GM21381 (cell line): ENCODE measurements at regions not wholly inside any gene's neighbourhood (a gene's known extent, or its start where the extent isn't known, plus 50 kb on each side); places are given as distances from the start of the nearest gene placed in this dataset.

ENCODE experiments used
- ATAC-seq: cut with Tn5 transposase; IDR thresholded peaks from one replicate; pipeline ENCODE4 v1.9.1; 2021; ENCODE audit warnings: mild to moderate bottlenecking, moderate library complexity; ENCODE audit not compliant: unreplicated experiment

- ATAC-seq: no peak
Observed at GRCh38 chr11:19597876-19598275, 114.8 kb upstream of the NAV2 start.

GRCh38 chr11:19597206-19597605 lies 115.4 kb upstream of the NAV2 start:
- no peak for ATAC-seq

- ATAC-seq: no peak
Observed at GRCh38 chr11:19595840-19596751, 116.5 kb upstream of the NAV2 start.

GRCh38 chr11:19595499-19595839 lies 117.2 kb upstream of the NAV2 start:
- no peak for ATAC-seq

GRCh38 chr11:19594326-19594725 lies 118.3 kb upstream of the NAV2 start:
- ATAC-seq: no peak

GRCh38 chr11:19592842-19593241 lies 119.8 kb upstream of the NAV2 start:
- no peak for ATAC-seq

GRCh38 chr11:19589567-19590260 lies 122.9 kb upstream of the NAV2 start:
- no peak for ATAC-seq

GRCh38 chr11:19587979-19588378 lies 124.7 kb upstream of the NAV2 start:
- ATAC-seq: no peak

GRCh38 chr11:19580646-19581045 lies 132.0 kb upstream of the NAV2 start:
- no peak for ATAC-seq

GRCh38 chr11:19579957-19580356 lies 132.7 kb upstream of the NAV2 start:
- no peak for ATAC-seq

GRCh38 chr11:19578871-19579270 lies 133.8 kb upstream of the NAV2 start:
- no peak for ATAC-seq

- ATAC-seq: no peak
Observed at GRCh38 chr11:19577976-19578619, 134.5 kb upstream of the NAV2 start.

- no peak for ATAC-seq
Observed at GRCh38 chr11:19577391-19577975, 135.2 kb upstream of the NAV2 start.

- no peak for ATAC-seq
Observed at GRCh38 chr11:19576903-19577302, 135.7 kb upstream of the NAV2 start.

- ATAC-seq: no peak
Observed at GRCh38 chr11:19576054-19576453, 136.6 kb upstream of the NAV2 start.

GRCh38 chr11:19574916-19575315 lies 137.7 kb upstream of the NAV2 start:
- ATAC-seq: no peak

- no peak for ATAC-seq
Observed at GRCh38 chr11:19573666-19574065, 139.0 kb upstream of the NAV2 start.

- ATAC-seq: no peak
Observed at GRCh38 chr11:19571906-19572305, 140.7 kb upstream of the NAV2 start.

GRCh38 chr11:19570889-19571288 lies 141.7 kb upstream of the NAV2 start:
- no peak for ATAC-seq

- ATAC-seq: no peak
Observed at GRCh38 chr11:19567996-19568395, 144.6 kb upstream of the NAV2 start.

GRCh38 chr11:19566583-19567379 lies 145.9 kb upstream of the NAV2 start:
- ATAC-seq: no peak
